ENCODE measurements at regions not wholly inside any gene's neighbourhood (a gene's known extent, or its start where the extent isn't known, plus 50 kb on each side); places are given as distances from the start of the nearest gene placed in this dataset.

- TF ChIP-seq POLR2A (IDR thresholded peaks at IDR 0.05) (no peak), POLR2AphosphoS5 (IDR thresholded peaks at IDR 0.05) (no peak), CTCF (IDR thresholded peaks at IDR 0.05) (no peak), EP300 (IDR thresholded peaks at IDR 0.05) (no peak)
Observed at GRCh38 chr13:71021825-71022422, 845.1 kb downstream of the DACH1 start.
